Type B pancreatic cell (in vitro differentiated cells): ENCODE measurements at regions not wholly inside any gene's neighbourhood (a gene's known extent, or its start where the extent isn't known, plus 50 kb on each side); places are given as distances from the start of the nearest gene placed in this dataset.

ENCODE experiments used
- DNase-seq: peaks from one replicate; pipeline ENCODE4 v3.0.0; 2021; ENCODE audit warnings: mixed read lengths; ENCODE audit not compliant: unreplicated experiment; ENCODE audit errors: extremely low spot score
- H3K27ac Mint-ChIP-seq: 2 replicates; pipeline ENCODE4 v1.8.0; 2021; ENCODE audit warnings: mild to moderate bottlenecking, mixed read lengths
- H3K27me3 Mint-ChIP-seq: 2 replicates; pipeline ENCODE4 v1.8.0; 2021; ENCODE audit warnings: mixed read lengths
- H3K36me3 Mint-ChIP-seq: 2 replicates; pipeline ENCODE4 v1.8.0; 2021; ENCODE audit warnings: mixed read lengths
- H3K4me1 Mint-ChIP-seq: one replicate; pipeline ENCODE4 v1.8.0; 2021; ENCODE audit warnings: mixed read lengths; ENCODE audit not compliant: unreplicated experiment
- H3K4me3 Mint-ChIP-seq: 2 replicates; pipeline ENCODE4 v1.8.0; 2021; ENCODE audit warnings: mild to moderate bottlenecking, mixed read lengths
- H3K9me3 Mint-ChIP-seq: 2 replicates; pipeline ENCODE4 v1.8.0; 2021; ENCODE audit warnings: mixed read lengths
- CTCF ChIP-seq: fragments of 200-600 bp; sonication (generic); conservative IDR thresholded peaks from 2 replicates; pipeline ENCODE4 v1.5.0; 2021; ENCODE audit warnings: antibody characterized with exemption, mild to moderate bottlenecking

GRCh38 chr3:1855841-1856240, 242.8 kb upstream of the CNTN4 start:
- H3K27me3 Mint-ChIP-seq, result no peaks in the 10 kb centered on the region
- DNase-seq, result no peak
- H3K27ac Mint-ChIP-seq, result no peak overlapping the region
- no peak for TF ChIP-seq CTCF
- peaks cover 5% of the 10 kb centered on the region for H3K4me1 Mint-ChIP-seq
- H3K36me3 Mint-ChIP-seq, result no peaks in the 10 kb centered on the region
- H3K9me3 Mint-ChIP-seq, result no peaks in the 10 kb centered on the region
- no peak overlapping the region for H3K4me3 Mint-ChIP-seq

GRCh38 chr3:1870738-1871137, 227.9 kb upstream of the CNTN4 start:
- no peaks in the 10 kb centered on the region for H3K36me3 Mint-ChIP-seq
- peaks cover 5% of the 10 kb centered on the region for H3K9me3 Mint-ChIP-seq

GRCh38 chr3:1883534-1883933, 215.1 kb upstream of the CNTN4 start:
- no peak for TF ChIP-seq CTCF
- peaks cover 8% of the 10 kb centered on the region for H3K4me1 Mint-ChIP-seq
- peaks cover 13% of the 10 kb centered on the region for H3K9me3 Mint-ChIP-seq
- no peak for DNase-seq
- no peaks in the 10 kb centered on the region for H3K36me3 Mint-ChIP-seq
- H3K27me3 Mint-ChIP-seq, result no peaks in the 10 kb centered on the region
- no peak overlapping the region for H3K4me3 Mint-ChIP-seq
- H3K27ac Mint-ChIP-seq, result no peak overlapping the region

More at GRCh38 chr3:1870738-1871137, 227.9 kb upstream of the CNTN4 start:
- Mint-ChIP-seq H3K27me3 (no peaks in the 10 kb centered on the region), H3K4me3 (no peak overlapping the region), H3K27ac (no peak overlapping the region), H3K4me1 (no peaks in the 10 kb centered on the region)
- TF ChIP-seq CTCF, result no peak
- no peak for DNase-seq

GRCh38 chr3:1892459-1892858, 206.2 kb upstream of the CNTN4 start:
- no peak overlapping the region for H3K4me3 Mint-ChIP-seq
- no peak overlapping the region for H3K27ac Mint-ChIP-seq
- H3K27me3 Mint-ChIP-seq, result no peaks in the 10 kb centered on the region
- peaks cover 17% of the 10 kb centered on the region for H3K9me3 Mint-ChIP-seq
- peaks cover 4% of the 10 kb centered on the region for H3K36me3 Mint-ChIP-seq
- no peaks in the 10 kb centered on the region for H3K4me1 Mint-ChIP-seq
- DNase-seq, result no peak
- no peak for TF ChIP-seq CTCF

- H3K27ac Mint-ChIP-seq, result no peak overlapping the region
- no peaks in the 10 kb centered on the region for H3K36me3 Mint-ChIP-seq
- peaks cover 4% of the 10 kb centered on the region for H3K4me1 Mint-ChIP-seq
- no peak for DNase-seq
- TF ChIP-seq CTCF, result no peak
- no peaks in the 10 kb centered on the region for H3K9me3 Mint-ChIP-seq
- no peak overlapping the region for H3K4me3 Mint-ChIP-seq
- H3K27me3 Mint-ChIP-seq, result peaks cover 7% of the 10 kb centered on the region
Observed at GRCh38 chr3:1902416-1902815, 196.2 kb upstream of the CNTN4 start.

GRCh38 chr3:1903111-1903510, 195.6 kb upstream of the CNTN4 start:
- no peaks in the 10 kb centered on the region for H3K36me3 Mint-ChIP-seq
- H3K4me1 Mint-ChIP-seq, result peaks cover 4% of the 10 kb centered on the region
- H3K27ac Mint-ChIP-seq, result no peak overlapping the region
- H3K27me3 Mint-ChIP-seq, result peaks cover 7% of the 10 kb centered on the region
- no peaks in the 10 kb centered on the region for H3K9me3 Mint-ChIP-seq
- no peak for DNase-seq
- no peak for TF ChIP-seq CTCF
- H3K4me3 Mint-ChIP-seq, result no peak overlapping the region
